CD4-positive, alpha-beta T cell (primary cell): ENCODE measurements at regions not wholly inside any gene's neighbourhood (a gene's known extent, or its start where the extent isn't known, plus 50 kb on each side); places are given as distances from the start of the nearest gene placed in this dataset.

Experiments used
- ATAC-seq: fragments of 200-7000 bp; cut with Tn5 transposase; one replicate; pipeline ENCODE4 v1.10.0; 2022; ENCODE audit warnings: mild to moderate bottlenecking; ENCODE audit not compliant: poor library complexity
- CTCF ChIA-PET: fragments of 350-600 bp; sonication (Branson Sonifier 250); formaldehyde crosslinking; loops from one replicate; lab custom pipeline; 2021; ENCODE audit warnings: antibody characterized with exemption, inconsistent platforms; lab: Charles Lee
- POLR2A ChIA-PET: fragments of 350-600 bp; sonication (Branson Sonifier 250); formaldehyde crosslinking; loops from one replicate; lab custom pipeline; 2021; ENCODE audit warnings: antibody characterized with exemption, inconsistent platforms; lab: Charles Lee
- DNase-seq, 14 experiments: peaks; one replicate each; pipeline ENCODE4 v3.0.0-alpha.2; 2013 to 2020; ENCODE audit warnings: mixed read lengths in 2 of 14
- H3K27ac ChIP-seq, 2 donors: one replicate each; pipeline versions ENCODE4 v1.5.1 to v1.7.0; 2013; ENCODE audit warnings: low read length in 2 of 2, low read depth in 1 of 2, mild to moderate bottlenecking in 1 of 2
- H3K27me3 ChIP-seq, 2 experiments: 1 replicate in 1 of 2; 2 replicates in 1 of 2; pipeline versions ENCODE4 v1.6.1 to v1.7.0; 2013; ENCODE audit warnings: low read length in 2 of 2, control low read depth in 1 of 2, mild to moderate bottlenecking in 1 of 2, moderate library complexity in 1 of 2; ENCODE audit not compliant: insufficient read depth in 2 of 2, control insufficient read depth in 1 of 2
- H3K36me3 ChIP-seq: one replicate; pipeline ENCODE4 v1.6.1; 2013; ENCODE audit warnings: low read length, control low read depth; ENCODE audit not compliant: insufficient read depth
- H3K4me1 ChIP-seq: one replicate; pipeline ENCODE4 v1.6.1; 2013; ENCODE audit warnings: low read length, control low read depth; ENCODE audit not compliant: insufficient read depth
- H3K4me3 ChIP-seq: one replicate; pipeline ENCODE4 v1.5.1; 2013; ENCODE audit warnings: mild to moderate bottlenecking, low read length, moderate library complexity
- H3K9me3 ChIP-seq, 2 experiments: 1 replicate in 1 of 2; 2 replicates in 1 of 2; pipeline versions ENCODE4 v1.6.1 to v1.7.0; 2013; ENCODE audit warnings: low read length in 2 of 2, mild to moderate bottlenecking in 2 of 2, control low read depth in 1 of 2, moderate library complexity in 1 of 2; ENCODE audit not compliant: control insufficient read depth in 1 of 2, insufficient read depth in 1 of 2
- H3K27ac Mint-ChIP-seq: one replicate; pipeline ENCODE4 v1.8.0; 2020; ENCODE audit warnings: mixed read lengths
- H3K27me3 Mint-ChIP-seq: one replicate; pipeline ENCODE4 v1.8.0; 2021; ENCODE audit warnings: mixed read lengths
- H3K36me3 Mint-ChIP-seq: one replicate; pipeline ENCODE4 v1.8.0; 2021; ENCODE audit warnings: low read depth, mixed read lengths
- H3K4me1 Mint-ChIP-seq: one replicate; pipeline ENCODE4 v1.8.0; 2021; ENCODE audit warnings: low read depth, mixed read lengths
- H3K4me3 Mint-ChIP-seq: one replicate; pipeline ENCODE4 v1.8.0; 2020; ENCODE audit warnings: mild to moderate bottlenecking, mixed read lengths
- H3K9me3 Mint-ChIP-seq: one replicate; pipeline ENCODE4 v1.8.0; 2020; ENCODE audit warnings: mixed read lengths
- CTCF ChIP-seq: fragments of 200-600 bp; IDR thresholded peaks from one replicate; pipeline ENCODE4 v1.8.0; 2022; ENCODE audit warnings: antibody characterized with exemption, mild to moderate bottlenecking
- intact Hi-C, 2 experiments: fragments of 100-400 bp; cut with DNase I in 1 of 2; cut with micrococcal nuclease in 1 of 2; formaldehyde crosslinking; loops; one replicate each; pipeline versions ENCODE4 v1.15.1 to v1.9.0; 2023 to 2025; cut with DNase I, micrococcal nuclease

GRCh38 chr13:21237081-21237480 is 60.6 kb downstream of the MRPL57 start:
- DNase-seq (no peak), ATAC-seq (no peak)
- POLR2A ChIA-PET: no interaction called here
- H3K36me3 Mint-ChIP-seq: no peaks in the 10 kb centered on the region
- peaks cover 7% of the 10 kb centered on the region for H3K4me1 Mint-ChIP-seq
- intact Hi-C loops: no loop called here
- H3K27me3 Mint-ChIP-seq: no peaks in the 10 kb centered on the region
- H3K9me3 ChIP-seq: no peaks in the 10 kb centered on the region
- H3K27me3 ChIP-seq: peaks cover 0 to 4% of the 10 kb centered on the region in 2 experiments
- CTCF ChIA-PET: no interaction called here
- H3K27ac ChIP-seq: no peak overlapping the region
- H3K4me1 ChIP-seq: no peaks in the 10 kb centered on the region
- no peak for TF ChIP-seq CTCF
- no peak overlapping the region for H3K27ac Mint-ChIP-seq
- H3K4me3 ChIP-seq: no peak overlapping the region
- no peaks in the 10 kb centered on the region for H3K9me3 Mint-ChIP-seq
- H3K4me3 Mint-ChIP-seq: no peak overlapping the region
- no peaks in the 10 kb centered on the region for H3K36me3 ChIP-seq

GRCh38 chr13:21238267-21238666 is 61.8 kb downstream of the MRPL57 start:
- intact Hi-C loops: no loop called here
- Mint-ChIP-seq H3K27me3 (no peaks in the 10 kb centered on the region), H3K4me1 (peaks cover 14% of the 10 kb centered on the region), H3K27ac (no peak overlapping the region), H3K9me3 (no peaks in the 10 kb centered on the region), H3K4me3 (no peak overlapping the region), H3K36me3 (no peaks in the 10 kb centered on the region)
- POLR2A ChIA-PET: no interaction called here
- Histone ChIP-seq H3K9me3 (no peaks in the 10 kb centered on the region), H3K27me3 (peaks cover 0 to 4% of the 10 kb centered on the region in 2 experiments), H3K27ac (no peak overlapping the region), H3K4me3 (no peak overlapping the region), H3K4me1 (no peaks in the 10 kb centered on the region), H3K36me3 (no peaks in the 10 kb centered on the region)
- DNase-seq (no peak), ATAC-seq (no peak)
- no peak for TF ChIP-seq CTCF
- CTCF ChIA-PET: no interaction called here

- intact Hi-C loops: no loop called here
- H3K27ac Mint-ChIP-seq: no peak overlapping the region
- no peaks in the 10 kb centered on the region for H3K4me1 ChIP-seq
Observed at GRCh38 chr13:21240586-21240985, 64.1 kb downstream of the MRPL57 start.

More at GRCh38 chr13:21240586-21240985, 64.1 kb downstream of the MRPL57 start:
- DNase-seq (no peak), ATAC-seq (no peak)
- no peak for TF ChIP-seq CTCF
- Mint-ChIP-seq H3K9me3 (no peaks in the 10 kb centered on the region), H3K27me3 (no peaks in the 10 kb centered on the region), H3K36me3 (no peaks in the 10 kb centered on the region), H3K4me3 (no peak overlapping the region), H3K4me1 (peaks cover 14% of the 10 kb centered on the region)
- ChIA-PET POLR2A (interaction anchor here (0.6 to 1.6 kb wide), 2 partner anchors 64 to 142 kb away, joined by 3 to 4 read pairs; partner anchors contain the start of gene MRPL57), CTCF (no interaction called here)
- no peaks in the 10 kb centered on the region for H3K9me3 ChIP-seq
- no peak overlapping the region for H3K27ac ChIP-seq
- H3K36me3 ChIP-seq: no peaks in the 10 kb centered on the region
- H3K27me3 ChIP-seq: no peaks in the 10 kb centered on the region
- no peak overlapping the region for H3K4me3 ChIP-seq
